ENCODE measurements at regions not wholly inside any gene's neighbourhood (a gene's known extent, or its start where the extent isn't known, plus 50 kb on each side); places are given as distances from the start of the nearest gene placed in this dataset.
"Not testable (repeated sequence)": the region's sequence is repeated elsewhere in the genome, so short reads cannot be mapped to it uniquely, and the experiment has no call there.

DNA sequence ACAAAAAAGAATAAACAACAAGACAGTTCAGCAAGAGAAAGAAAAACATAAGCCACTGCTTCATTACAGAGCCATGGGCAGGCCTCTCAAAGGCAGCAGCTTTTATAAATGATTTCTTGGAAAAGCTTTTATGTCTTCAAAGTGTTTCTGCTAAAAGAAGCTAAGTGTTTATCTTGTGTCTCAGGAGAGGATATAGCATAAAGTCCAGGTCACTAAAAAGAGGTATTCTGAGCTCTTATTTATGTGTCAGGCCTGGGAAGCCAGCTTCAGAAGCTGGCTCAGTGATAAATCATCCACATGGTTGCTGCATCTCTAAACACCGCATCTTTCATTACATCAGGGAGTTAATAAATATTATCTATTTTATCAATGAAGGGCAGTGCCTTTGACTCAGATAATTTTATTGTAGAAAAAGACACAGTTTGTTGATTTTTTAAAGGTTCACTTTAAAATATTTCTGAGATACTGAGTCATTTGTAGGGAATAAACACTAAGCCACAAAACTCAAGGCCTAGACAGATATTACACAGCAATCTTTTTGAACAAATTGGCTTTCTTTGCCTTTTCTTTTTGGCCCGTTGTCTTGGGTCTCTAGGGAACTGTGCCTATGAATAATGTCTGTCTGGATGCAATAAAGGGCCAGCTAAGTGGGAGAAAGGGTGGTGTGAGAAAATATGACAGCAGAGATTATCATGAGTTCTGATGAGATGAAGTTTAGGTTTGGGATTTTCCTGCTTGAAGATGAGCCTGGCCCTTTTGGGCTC is 1086.6 kb downstream of the UQCRFS1 start:
- DNase-seq (ENCODE audit: low read depth, low spot score) = no peak
- TF ChIP-seq CTCF (IDR thresholded peaks at IDR 0.05; ENCODE audit: low read depth, low read length) = no peak
- in situ Hi-C loops (cut with HindIII; ENCODE audit: low sequenced_read_pairs) = no loop called here
- no peak overlapping the region for H3K4me3 ChIP-seq (ENCODE audit: low read depth, low read length)

GRCh38 chr19:28122734-28123133 is 1090.2 kb downstream of the UQCRFS1 start:
- in situ Hi-C loops (cut with HindIII; ENCODE audit: low sequenced_read_pairs) = no loop called here
- H3K4me3 ChIP-seq (ENCODE audit: low read depth, low read length) = no peak overlapping the region
- DNase-seq (ENCODE audit: low read depth, low spot score) = no peak
- no peak for TF ChIP-seq CTCF (IDR thresholded peaks at IDR 0.05; ENCODE audit: low read depth, low read length)

DNA sequence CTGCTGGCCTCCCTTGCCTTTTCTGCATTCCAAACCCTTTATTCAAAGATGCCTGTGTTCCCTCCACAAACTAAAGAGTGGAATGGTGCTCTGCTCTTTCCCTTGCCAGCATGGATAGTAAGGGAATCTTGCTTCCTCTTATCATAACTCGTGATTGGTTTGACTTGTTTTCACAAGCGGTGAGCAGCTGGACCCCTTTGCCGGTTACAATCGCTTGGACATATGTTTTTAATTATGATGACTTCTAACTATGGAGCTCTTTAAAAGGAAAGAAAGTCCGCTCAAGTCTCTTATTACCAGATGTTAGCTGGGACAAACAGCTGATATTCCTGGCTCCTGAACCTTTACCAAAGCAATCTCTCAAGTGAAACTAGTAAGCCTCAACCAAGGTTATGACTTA is 1094.7 kb downstream of the UQCRFS1 start:
- in situ Hi-C loops (cut with HindIII; ENCODE audit: low sequenced_read_pairs) = no loop called here
- no peak for DNase-seq (ENCODE audit: low read depth, low spot score)
- no peak for TF ChIP-seq CTCF (IDR thresholded peaks at IDR 0.05; ENCODE audit: low read depth, low read length)
- H3K4me3 ChIP-seq (ENCODE audit: low read depth, low read length) = no peak overlapping the region

- no peak for TF ChIP-seq CTCF (IDR thresholded peaks at IDR 0.05; ENCODE audit: low read depth, low read length)
- no peak for DNase-seq (ENCODE audit: low read depth, low spot score)
- no peak overlapping the region for H3K4me3 ChIP-seq (ENCODE audit: low read depth, low read length)
- in situ Hi-C loops (cut with HindIII; ENCODE audit: low sequenced_read_pairs) = no loop called here
These were observed 1095.8 kb downstream of the UQCRFS1 start for GRCh38 chr19:28117143-28117542.

GRCh38 chr19:28116379-28116778 is 1096.6 kb downstream of the UQCRFS1 start:
- DNase-seq (ENCODE audit: low read depth, low spot score); in situ Hi-C loops (cut with HindIII; ENCODE audit: low sequenced_read_pairs); H3K4me3 ChIP-seq (ENCODE audit: low read depth, low read length): not testable (repeated sequence)

GRCh38 chr19:28103921-28104320 is 1109.0 kb downstream of the UQCRFS1 start:
- DNase-seq (ENCODE audit: low read depth, low spot score) = no peak
- in situ Hi-C loops (cut with HindIII; ENCODE audit: low sequenced_read_pairs) = no loop called here
- H3K4me3 ChIP-seq (ENCODE audit: low read depth, low read length) = no peak overlapping the region
- no peak for TF ChIP-seq CTCF (IDR thresholded peaks at IDR 0.05; ENCODE audit: low read depth, low read length)

GRCh38 chr19:28084659-28085157 is 1128.2 kb downstream of the UQCRFS1 start:
- in situ Hi-C loops (cut with HindIII; ENCODE audit: low sequenced_read_pairs); DNase-seq (ENCODE audit: low read depth, low spot score); H3K4me3 ChIP-seq (ENCODE audit: low read depth, low read length): not testable (repeated sequence)

All from astrocyte of the spinal cord (primary cell).